NCI-H226 (cell line): ENCODE measurements at regions not wholly inside any gene's neighbourhood (a gene's known extent, or its start where the extent isn't known, plus 50 kb on each side); places are given as distances from the start of the nearest gene placed in this dataset.

ENCODE experiments used
- DNase-seq: peaks from one replicate; pipeline ENCODE4 v3.0.0-alpha.2; 2015

DNA sequence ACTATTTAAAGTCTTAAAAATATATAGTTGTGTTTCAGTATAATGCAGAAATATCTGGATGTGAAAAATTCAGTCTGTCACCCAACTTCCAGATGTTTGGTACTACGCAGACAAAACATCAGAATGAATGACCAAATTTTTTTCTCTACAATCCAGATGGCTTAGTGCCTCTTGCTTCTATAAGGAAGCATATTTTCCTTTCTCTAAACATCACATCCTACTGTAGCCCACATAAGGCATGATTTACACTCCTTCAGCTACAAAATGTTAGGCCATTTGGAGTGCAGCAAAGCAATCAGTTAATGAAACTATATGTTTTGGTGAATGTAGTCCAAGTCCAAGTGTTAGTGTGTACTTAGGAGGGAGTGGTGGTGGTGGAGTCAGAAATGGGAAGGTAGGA is 162.9 kb upstream of the SIX2 start:
- DNase-seq: peak; percentile 1

DNA sequence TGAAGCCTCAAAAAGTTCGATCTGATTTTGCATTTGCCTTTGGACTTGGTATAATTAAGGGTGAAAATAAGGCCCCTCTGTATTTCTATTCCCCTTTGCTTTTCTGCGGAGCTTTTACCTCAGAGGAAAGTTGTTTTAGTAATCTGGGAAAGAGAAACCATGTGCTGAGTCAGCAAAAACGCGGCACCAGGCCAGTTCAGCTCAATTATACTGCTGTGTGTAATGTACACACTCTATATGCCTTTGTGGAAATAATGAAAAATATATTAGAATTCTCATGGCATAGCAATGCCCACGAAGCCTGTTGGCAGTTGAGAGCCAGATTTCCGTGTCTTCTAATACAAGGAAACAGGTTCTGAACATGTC is 161.9 kb upstream of the SIX2 start:
- DNase-seq: peak; percentile 4

DNA sequence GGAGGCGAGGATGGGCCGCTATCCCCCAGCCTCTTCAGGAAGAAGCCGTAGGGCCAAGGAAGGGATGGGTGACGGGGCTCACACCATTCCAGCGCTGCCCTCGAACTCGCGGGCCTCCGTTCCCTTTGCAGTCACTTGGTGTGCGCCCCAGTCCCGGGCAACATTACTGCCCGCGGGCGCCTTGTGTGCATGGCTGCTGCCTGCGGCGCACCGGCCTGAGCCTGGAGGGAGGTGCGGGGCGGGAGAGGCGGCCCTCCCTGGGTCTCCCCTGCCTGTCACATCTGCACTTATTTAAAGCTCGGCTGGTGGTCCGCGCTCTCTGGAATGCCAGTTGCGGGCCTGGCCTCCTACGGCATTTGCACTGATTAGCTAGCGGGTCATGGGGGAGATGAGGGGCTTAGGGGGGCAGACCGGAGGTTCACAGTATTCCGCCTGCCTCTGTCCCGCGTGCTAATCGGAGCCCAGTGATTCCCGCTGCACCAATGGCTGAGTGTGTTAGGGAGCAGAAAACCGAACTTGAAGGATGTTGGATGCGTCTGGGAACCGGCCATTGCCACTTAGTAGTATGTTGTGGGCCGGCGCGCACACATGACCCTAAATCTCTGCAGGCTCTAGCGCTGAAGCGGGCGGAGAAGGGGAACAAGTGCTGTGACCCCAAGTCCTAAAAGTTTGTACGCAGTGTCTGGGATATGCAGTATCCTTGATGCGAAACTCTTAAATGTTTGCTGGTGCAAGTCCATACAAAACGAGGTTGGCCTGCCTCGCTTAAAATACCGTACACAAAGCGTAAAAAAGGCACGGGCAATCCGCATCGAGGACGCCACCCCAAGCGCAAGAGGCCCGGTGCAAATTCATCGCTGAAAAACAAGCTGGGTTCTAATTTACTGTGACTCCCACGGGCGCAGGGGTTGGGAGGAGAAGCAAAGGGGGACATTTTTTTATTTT is 161.2 kb upstream of the SIX2 start:
- no peak for DNase-seq

DNA sequence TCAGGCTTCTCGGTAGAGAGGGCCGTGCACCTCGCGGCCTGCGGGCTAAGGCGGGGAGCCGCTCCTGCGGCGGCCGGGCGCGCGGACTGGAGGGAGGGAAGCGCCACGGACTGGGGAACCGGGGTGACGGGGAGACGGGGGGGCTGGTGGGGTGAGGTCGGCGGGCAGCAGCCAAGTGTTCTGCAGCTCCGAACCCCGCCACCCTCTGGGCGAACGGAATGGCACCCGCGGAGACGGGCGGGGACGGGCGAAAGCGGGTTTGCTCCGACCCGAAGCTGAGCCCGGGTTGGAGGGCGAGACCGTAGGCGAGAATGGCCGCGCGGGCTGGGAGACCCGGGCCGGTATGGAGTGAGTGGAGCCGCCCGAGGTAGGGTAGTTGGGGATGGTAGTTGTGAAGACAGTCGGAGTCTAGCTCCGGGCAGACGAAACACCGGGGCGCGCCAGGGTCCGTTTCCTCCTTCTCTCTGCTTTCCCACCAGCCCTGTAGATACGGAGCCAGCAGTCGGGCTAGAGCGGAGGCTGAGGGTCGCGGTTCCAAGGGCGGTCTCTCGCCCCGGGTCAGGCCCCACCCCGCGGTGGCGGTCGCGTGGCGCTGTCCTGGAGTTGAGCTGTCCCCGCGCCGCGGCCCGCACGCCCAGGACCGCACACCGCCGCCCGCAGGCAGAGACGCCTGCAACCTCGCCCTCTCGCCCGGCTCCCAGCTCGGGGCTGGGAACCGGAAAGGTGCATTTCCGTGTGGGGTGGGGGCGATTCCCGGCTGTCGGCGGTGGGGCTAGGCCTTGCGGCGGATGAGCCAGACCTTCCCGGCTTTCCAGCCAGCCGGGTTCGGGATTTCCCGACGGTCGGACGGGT is 160.3 kb upstream of the SIX2 start:
- peak; percentile 9 for DNase-seq

GRCh38 chr2:45168711-45169338 is 159.6 kb upstream of the SIX2 start:
- no peak for DNase-seq

GRCh38 chr2:45167920-45168629 is 158.8 kb upstream of the SIX2 start:
- no peak for DNase-seq

DNA sequence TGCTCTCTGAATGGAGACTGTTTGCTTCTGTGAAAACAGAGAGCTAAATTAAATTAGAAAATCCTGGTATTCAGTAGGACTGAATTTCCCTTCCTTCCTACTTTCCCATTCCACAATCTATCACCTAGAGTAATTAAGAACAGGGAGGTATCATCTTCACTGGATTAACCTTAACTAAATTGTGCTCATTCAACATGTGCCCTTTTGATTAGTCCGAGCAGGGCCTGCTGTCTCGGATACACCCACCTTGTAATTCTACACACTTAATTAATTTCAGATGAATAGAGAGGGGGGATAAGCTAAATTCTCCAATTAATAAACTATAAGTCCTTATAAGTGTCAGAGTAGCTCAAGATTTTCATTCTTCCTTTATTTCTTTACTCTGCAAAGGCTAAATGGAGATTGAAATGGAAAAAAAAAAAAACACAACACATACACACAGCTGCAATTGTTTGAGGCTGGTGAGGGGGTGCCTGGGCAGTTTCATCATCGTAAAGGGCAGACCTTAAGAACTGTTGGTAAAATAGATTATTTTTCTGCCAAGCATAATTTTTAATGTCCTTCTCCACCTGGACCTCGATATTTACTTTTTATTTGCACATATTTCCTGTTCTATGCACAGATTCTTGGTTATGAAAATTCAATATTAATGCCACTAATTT is 157.1 kb upstream of the SIX2 start:
- no peak for DNase-seq

- no peak for DNase-seq
Observed at GRCh38 chr2:45162711-45163110, 153.5 kb upstream of the SIX2 start.

GRCh38 chr2:45156605-45157004 is 147.4 kb upstream of the SIX2 start:
- DNase-seq: no peak

- DNase-seq: no peak
Observed at GRCh38 chr2:45154606-45155155, 145.4 kb upstream of the SIX2 start.

DNA sequence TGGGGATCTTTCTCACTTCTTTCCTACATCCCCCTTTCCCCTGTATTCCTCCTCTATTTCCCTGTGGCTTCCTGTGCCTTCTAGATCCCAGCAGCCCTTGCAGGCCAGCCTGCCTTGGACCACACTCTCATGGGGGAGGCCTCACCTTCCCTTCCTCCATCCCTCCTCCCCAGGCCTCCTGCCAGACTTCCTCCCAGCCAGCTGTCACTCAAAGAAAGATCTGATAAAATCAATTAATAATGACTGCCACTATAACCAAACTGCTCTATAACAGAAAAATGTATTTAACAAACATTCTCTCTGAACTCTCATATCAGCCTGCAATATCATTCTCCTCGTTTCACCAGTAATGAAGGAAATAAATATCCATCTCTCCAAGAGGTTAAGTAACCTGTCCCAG is 144.9 kb upstream of the SIX2 start:
- DNase-seq: no peak

DNA sequence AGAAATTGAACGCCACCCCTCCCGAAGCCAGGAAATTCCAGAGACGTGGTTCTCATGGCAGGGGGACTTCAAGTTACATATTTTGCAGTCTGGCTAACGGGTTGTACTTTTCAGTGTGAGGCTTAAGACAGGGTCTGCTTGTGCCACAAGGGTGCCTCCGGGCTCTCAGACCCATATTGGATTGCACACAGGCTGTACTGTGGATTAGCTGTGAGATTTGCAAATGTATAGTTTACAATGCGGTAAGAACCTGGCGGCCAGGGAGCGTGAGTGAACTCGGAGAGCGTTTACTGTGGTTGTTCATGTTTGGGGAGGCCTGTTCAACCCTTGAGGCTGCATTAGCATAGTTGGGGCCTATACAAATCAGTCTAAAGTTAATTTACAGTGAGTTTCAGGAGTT is 143.9 kb upstream of the SIX2 start:
- no peak for DNase-seq

DNA sequence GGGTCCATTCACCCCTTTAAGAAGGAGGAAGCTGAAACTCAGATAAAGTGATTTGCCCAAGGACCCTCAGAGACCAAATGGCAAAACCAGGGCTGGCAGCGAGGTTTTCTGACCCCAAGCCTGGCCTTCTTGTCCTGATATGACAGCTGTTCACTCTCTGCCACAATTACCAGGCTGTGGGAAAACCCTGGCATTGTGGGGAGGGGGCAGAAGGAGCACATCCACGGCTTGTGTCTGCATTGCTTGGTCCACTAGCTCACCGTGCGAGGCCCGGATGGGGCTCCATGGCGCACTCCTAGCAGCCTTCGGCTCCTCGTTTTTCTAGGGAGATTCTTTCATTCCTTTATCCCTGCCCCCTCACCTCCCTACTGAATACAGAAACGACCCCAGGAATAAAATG is 143.4 kb upstream of the SIX2 start:
- DNase-seq: no peak

- no peak for DNase-seq
Observed at GRCh38 chr2:45145073-45145899, 136.0 kb upstream of the SIX2 start.

DNA sequence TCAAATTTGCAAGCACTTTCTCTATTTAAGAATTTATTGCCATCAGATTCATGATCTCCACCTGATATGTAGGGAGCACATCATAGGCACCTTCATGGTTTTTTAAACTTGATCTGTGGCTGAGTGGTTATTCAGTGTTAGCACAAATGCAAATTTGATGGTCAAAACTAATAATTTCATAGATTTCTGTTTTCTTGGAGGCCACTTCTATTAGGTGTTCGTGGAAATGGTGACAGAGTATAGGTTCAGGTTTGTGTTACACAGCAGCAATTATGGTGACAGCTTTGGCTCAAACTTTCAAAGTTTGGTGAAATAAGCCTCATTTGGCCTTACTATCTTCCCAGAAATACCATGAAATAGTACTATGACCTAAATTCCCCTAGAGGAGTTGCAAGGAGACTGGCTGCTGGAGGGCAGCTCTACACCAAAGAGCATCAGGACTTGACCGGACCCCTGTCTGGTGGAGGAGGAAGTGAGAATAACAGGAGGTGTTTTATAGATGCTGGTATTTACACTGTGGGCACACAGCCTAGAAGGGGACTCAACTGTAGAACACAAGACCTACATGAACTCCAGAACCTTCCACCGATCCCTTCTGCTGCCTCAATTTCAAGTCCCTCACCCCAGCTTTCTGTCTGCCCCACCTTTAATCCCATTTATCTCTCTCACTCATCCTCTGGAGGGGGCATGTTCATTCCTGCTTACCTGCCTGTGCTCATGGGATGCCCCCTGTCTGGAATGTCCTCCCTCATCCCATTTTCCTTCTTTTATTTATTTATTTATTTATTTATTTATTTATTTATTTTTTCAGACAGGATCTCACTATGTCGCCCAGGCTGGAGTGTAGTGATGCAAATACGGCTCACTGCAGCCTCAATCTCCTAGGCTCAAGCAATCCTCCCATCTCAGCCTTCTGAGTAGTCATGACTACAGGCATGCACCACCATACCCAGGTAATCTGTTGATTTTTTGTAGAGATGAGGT is 132.9 kb upstream of the SIX2 start:
- DNase-seq: no peak

DNA sequence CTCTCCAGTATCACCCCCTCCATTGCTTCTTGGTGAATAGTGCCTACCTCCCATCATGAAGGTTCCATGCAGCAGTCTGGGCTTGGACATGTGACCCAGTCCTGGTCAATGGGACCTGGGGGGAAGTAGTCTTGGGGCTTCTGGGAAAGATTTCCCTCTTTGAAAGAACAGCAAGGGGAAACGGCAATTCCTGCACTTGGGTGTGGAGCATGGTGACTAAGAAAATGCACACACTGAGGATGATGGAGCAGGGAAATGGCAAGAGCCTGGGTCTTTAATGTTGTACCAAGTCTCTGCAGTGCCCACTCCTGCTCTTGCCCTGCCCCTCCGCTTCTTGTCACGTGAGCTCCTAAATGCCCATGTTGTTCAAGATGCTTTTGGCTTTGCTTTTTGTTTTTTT is 131.4 kb upstream of the SIX2 start:
- DNase-seq: no peak

DNA sequence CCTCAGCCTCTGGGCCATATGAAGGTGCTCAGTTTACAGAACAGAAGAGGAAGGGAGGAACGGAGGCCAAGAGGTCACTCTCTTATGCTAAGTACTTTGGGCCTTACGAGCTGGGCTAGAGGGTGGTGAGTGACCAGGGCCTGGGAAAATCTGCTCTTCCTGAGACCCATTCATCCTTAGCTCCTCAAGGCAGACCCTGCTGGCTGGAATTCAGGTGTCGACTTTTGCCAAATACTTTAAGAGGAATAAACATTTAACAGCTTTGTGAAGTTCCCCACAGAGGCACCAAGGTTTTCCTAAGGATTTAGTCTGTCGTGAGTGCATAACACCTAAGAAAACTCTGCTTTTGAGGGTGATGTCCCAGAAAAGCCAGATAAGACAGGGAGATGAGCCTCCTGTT is 129.7 kb upstream of the SIX2 start:
- DNase-seq: no peak

DNA sequence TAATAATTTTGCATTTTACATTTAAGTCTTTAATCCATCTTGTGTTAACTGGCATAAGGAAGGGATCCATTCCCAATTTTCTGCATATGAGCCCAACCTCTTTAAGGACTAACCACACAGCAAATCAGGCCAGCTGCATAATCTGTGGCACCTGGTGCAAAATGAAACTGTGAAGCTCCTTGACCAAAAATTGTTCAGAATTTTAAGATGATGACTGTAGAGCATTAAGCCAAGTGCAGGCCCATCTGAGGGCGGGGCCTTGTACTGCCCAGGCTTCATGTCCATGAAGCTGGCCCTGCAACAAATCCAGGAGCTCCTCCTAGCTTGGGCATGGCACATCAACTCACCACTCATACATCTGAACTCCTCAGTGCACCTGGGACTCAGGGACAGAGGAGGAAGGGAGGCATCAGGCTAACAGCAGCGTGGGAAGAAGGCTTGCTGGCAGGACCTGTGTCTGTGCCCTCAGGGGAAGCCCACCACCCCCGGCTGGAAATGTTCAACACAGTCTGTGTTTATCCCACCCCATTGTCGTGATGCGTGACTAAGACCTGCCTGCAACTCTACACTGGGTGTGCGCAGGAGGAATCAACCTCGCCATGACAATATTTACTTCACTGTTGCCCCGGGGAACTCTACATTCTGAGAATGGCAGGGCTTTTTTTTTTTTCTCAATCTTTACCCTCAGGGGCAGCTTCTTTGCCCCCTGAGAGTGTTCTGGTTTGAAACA is 128.9 kb upstream of the SIX2 start:
- DNase-seq: no peak

GRCh38 chr2:45134726-45135125 is 125.5 kb upstream of the SIX2 start:
- no peak for DNase-seq
